Mesodermal cell (in vitro differentiated cells): ENCODE measurements at regions not wholly inside any gene's neighbourhood (a gene's known extent, or its start where the extent isn't known, plus 50 kb on each side); places are given as distances from the start of the nearest gene placed in this dataset.
"Not testable (repeated sequence)": the region's sequence is repeated elsewhere in the genome, so short reads cannot be mapped to it uniquely, and the experiment has no call there.

Experiments used
- H3K27ac ChIP-seq: 2 replicates; pipeline ENCODE4 v1.7.0; 2013; ENCODE audit warnings: mild to moderate bottlenecking, low read depth, low read length, moderate library complexity; ENCODE audit not compliant: severe bottlenecking
- H3K36me3 ChIP-seq: 2 replicates; pipeline ENCODE4 v1.7.1; 2013; ENCODE audit warnings: mild to moderate bottlenecking, low read length, moderate library complexity; ENCODE audit not compliant: control insufficient read depth, insufficient read depth
- H3K4me1 ChIP-seq: one replicate; pipeline ENCODE4 v1.7.1; 2013; ENCODE audit warnings: mild to moderate bottlenecking, low read length; ENCODE audit not compliant: insufficient read depth, control insufficient read depth, poor library complexity, severe bottlenecking
- H3K4me3 ChIP-seq: 2 replicates; pipeline ENCODE4 v1.7.0; 2013; ENCODE audit warnings: low read length, control low read depth, mild to moderate bottlenecking; ENCODE audit not compliant: insufficient read depth, poor library complexity, severe bottlenecking; ENCODE audit errors: extremely low read depth
- H3K9me3 ChIP-seq: 2 replicates; pipeline ENCODE4 v1.7.1; 2013; ENCODE audit warnings: mild to moderate bottlenecking, low read length, moderate library complexity; ENCODE audit not compliant: control insufficient read depth
- WGBS, 2 experiments: methylation state at CpG; one replicate each; pipeline ENCODE4 v1.1.5; 2013; ENCODE audit warnings: missing lambda C conversion rate in 2 of 2; ENCODE audit not compliant: insufficient coverage in 2 of 2; 5-methylcytosine and 5-hydroxymethylcytosine counted together

- Histone ChIP-seq H3K27ac (peak overlapping the region; percentile 90), H3K36me3 (no peaks in the 10 kb centered on the region), H3K4me1 (peaks cover 11% of the 10 kb centered on the region), H3K4me3 (no peak overlapping the region), H3K9me3 (no peaks in the 10 kb centered on the region)
- 36 to 50% methylated on average over 5 to 6 of the region's 9 CpGs for WGBS, 2 experiments
These were observed 59.7 kb downstream of the RAP2B start for GRCh38 chr3:153221748-153222162.

GRCh38 chr3:153226877-153227276 lies 64.9 kb downstream of the RAP2B start:
- WGBS, 2 experiments, result 80 to 82% methylated on average over 4 to 5 of the region's 5 CpGs
- not testable (repeated sequence) for H3K9me3 ChIP-seq, H3K27ac ChIP-seq, H3K36me3 ChIP-seq, H3K4me3 ChIP-seq
- peaks cover 10% of the 10 kb centered on the region for H3K4me1 ChIP-seq

- not testable (repeated sequence) for H3K4me3 ChIP-seq, H3K27ac ChIP-seq, H3K36me3 ChIP-seq, H3K9me3 ChIP-seq
- peaks cover 13% of the 10 kb centered on the region for H3K4me1 ChIP-seq
- WGBS, 2 experiments, result 77 to 82% methylated on average over 6 to 7 of the region's 8 CpGs
These were observed 68.4 kb downstream of the RAP2B start for GRCh38 chr3:153230427-153230826.

GRCh38 chr3:153231245-153231644 lies 69.2 kb downstream of the RAP2B start:
- not testable (repeated sequence) for H3K36me3 ChIP-seq, H3K9me3 ChIP-seq, H3K4me3 ChIP-seq, H3K27ac ChIP-seq
- peaks cover 13% of the 10 kb centered on the region for H3K4me1 ChIP-seq
- 100% methylated on average over 1 of the region's 3 CpGs for WGBS, 2 experiments

- 95 to 100% methylated on average over 3 to 7 of the region's 11 CpGs for WGBS, 2 experiments
- not testable (repeated sequence) for H3K4me1 ChIP-seq, H3K4me3 ChIP-seq, H3K36me3 ChIP-seq, H3K9me3 ChIP-seq
- H3K27ac ChIP-seq, result peak overlapping the region; percentile 51
These were observed 70.2 kb downstream of the RAP2B start for GRCh38 chr3:153232050-153232752.

- Histone ChIP-seq H3K36me3 (no peaks in the 10 kb centered on the region), H3K4me3 (no peak overlapping the region), H3K27ac (peak overlapping the region; percentile 51), H3K9me3 (peaks cover 4% of the 10 kb centered on the region), H3K4me1 (peaks cover 7% of the 10 kb centered on the region)
- no CpG with 5 or more reads among the region's 3 CpGs for WGBS, 2 experiments
These were observed 70.8 kb downstream of the RAP2B start for GRCh38 chr3:153232851-153233271.

GRCh38 chr3:153233986-153234385 lies 72.0 kb downstream of the RAP2B start:
- H3K27ac ChIP-seq, result no peak overlapping the region
- H3K4me3 ChIP-seq, result no peak overlapping the region

GRCh38 chr3:153242896-153243295 lies 80.9 kb downstream of the RAP2B start:
- H3K4me3 ChIP-seq, result no peak overlapping the region
- WGBS, 2 experiments, result 100% methylated on average over 1 of the region's 2 CpGs

More at GRCh38 chr3:153233986-153234385, 72.0 kb downstream of the RAP2B start:
- H3K36me3 ChIP-seq, result no peaks in the 10 kb centered on the region
- H3K4me1 ChIP-seq, result peaks cover 7% of the 10 kb centered on the region
- H3K9me3 ChIP-seq, result peaks cover 4% of the 10 kb centered on the region

GRCh38 chr3:153244961-153245360 lies 82.9 kb downstream of the RAP2B start:
- no peak overlapping the region for H3K27ac ChIP-seq
- no CpG with 5 or more reads among the region's 3 CpGs for WGBS, 2 experiments

More at GRCh38 chr3:153242896-153243295, 80.9 kb downstream of the RAP2B start:
- H3K36me3 ChIP-seq, result no peaks in the 10 kb centered on the region
- no peak overlapping the region for H3K27ac ChIP-seq
- no peaks in the 10 kb centered on the region for H3K4me1 ChIP-seq
- H3K9me3 ChIP-seq, result peaks cover 7% of the 10 kb centered on the region

GRCh38 chr3:153245661-153246060 lies 83.6 kb downstream of the RAP2B start:
- WGBS, 2 experiments, result no CpG with 5 or more reads among the region's 2 CpGs
- peaks cover 7% of the 10 kb centered on the region for H3K9me3 ChIP-seq
- no peaks in the 10 kb centered on the region for H3K4me1 ChIP-seq
- H3K27ac ChIP-seq, result no peak overlapping the region
- no peak overlapping the region for H3K4me3 ChIP-seq
- H3K36me3 ChIP-seq, result no peaks in the 10 kb centered on the region

More at GRCh38 chr3:153244961-153245360, 82.9 kb downstream of the RAP2B start:
- Histone ChIP-seq H3K4me3 (no peak overlapping the region), H3K9me3 (peaks cover 7% of the 10 kb centered on the region), H3K36me3 (no peaks in the 10 kb centered on the region), H3K4me1 (no peaks in the 10 kb centered on the region)

GRCh38 chr3:153246331-153246730 lies 84.3 kb downstream of the RAP2B start:
- H3K36me3 ChIP-seq, result no peaks in the 10 kb centered on the region
- H3K27ac ChIP-seq, result no peak overlapping the region
- peaks cover 7% of the 10 kb centered on the region for H3K9me3 ChIP-seq
- 33% methylated on average over 1 of the region's 1 CpG; no CpG with 5 or more reads in 1 of the 2 experiments for WGBS, 2 experiments
- no peak overlapping the region for H3K4me3 ChIP-seq
- H3K4me1 ChIP-seq, result no peaks in the 10 kb centered on the region
